Psoas muscle (tissue), 7 donors: ENCODE measurements at regions not wholly inside any gene's neighbourhood (a gene's known extent, or its start where the extent isn't known, plus 50 kb on each side); places are given as distances from the start of the nearest gene placed in this dataset.
"Not testable (repeated sequence)": the region's sequence is repeated elsewhere in the genome, so short reads cannot be mapped to it uniquely, and the experiment has no call there.

Experiments
- ATAC-seq, 4 donors: fragments of 200-7000 bp; cut with Tn5 transposase; one replicate each; pipeline ENCODE4 v1.9.1; 2020; ENCODE audit warnings: moderate library complexity in 3 of 4, mild to moderate bottlenecking in 2 of 4
- DNase-seq, 2 donors: peaks; one replicate each; pipeline ENCODE4 v3.0.0-alpha.2; 2020
- H3K27ac ChIP-seq: fragments of 200-600 bp; one replicate; pipeline ENCODE4 v1.8.0; 2022
- H3K27me3 ChIP-seq, 3 donors: fragments of 200-600 bp in 1 of 3; one replicate each; pipeline versions ENCODE4 v1.6.1 to v1.8.0; 2013 to 2022; ENCODE audit warnings: low read length in 2 of 3, mild to moderate bottlenecking in 2 of 3, moderate library complexity in 1 of 3; ENCODE audit not compliant: insufficient read depth in 3 of 3
- H3K36me3 ChIP-seq, 2 donors: fragments of 200-600 bp in 1 of 2; one replicate each; pipeline versions ENCODE4 v1.6.1 to v1.8.0; 2013 to 2022; ENCODE audit warnings: low read depth in 1 of 2, mild to moderate bottlenecking in 1 of 2, moderate library complexity in 1 of 2; ENCODE audit not compliant: insufficient read depth in 1 of 2
- H3K4me1 ChIP-seq: fragments of 200-600 bp; one replicate; pipeline ENCODE4 v1.8.0; 2022
- H3K4me3 ChIP-seq: fragments of 200-600 bp; one replicate; pipeline ENCODE4 v1.8.0; 2022; ENCODE audit warnings: mild to moderate bottlenecking
- H3K9me3 ChIP-seq: fragments of 200-600 bp; one replicate; pipeline ENCODE4 v1.8.0; 2022
- WGBS, 3 donors: extraction: QIAGEN DNeasy Blood & Tissue Kit; methylation state at CpG; one replicate each; pipeline versions ENCODE4 v1.1.6 to v1.1.7; 2013; 5-methylcytosine and 5-hydroxymethylcytosine counted together
- intact Hi-C, 2 donors: fragments of 100-400 bp; cut with DNase I; formaldehyde crosslinking; loops; one replicate each; pipeline versions ENCODE4 v1.11.0 to v1.14.2; 2022
- TF ChIP-seq, protein P1 (sequence below): fragments of 200-600 bp; IDR thresholded peaks from one replicate; pipeline ENCODE4 v1.8.0; 2022; ENCODE audit warnings: antibody characterized with exemption
- donor health status: healthy with polysubstance abuse.
- donor health status: DM: no; HTN: no; CAD: no; lungs with moderate emphysema.
- donor health status: Bipolar disorder and iron deficiency.
- donor health status: healthy.
- donor health status: DM: yes; HTN: yes; CAD: no.
- donor health status: DM: no; HTN: no; CAD: no.
- donor health status: DM: yes; HTN: yes; CAD: no.

DNA sequence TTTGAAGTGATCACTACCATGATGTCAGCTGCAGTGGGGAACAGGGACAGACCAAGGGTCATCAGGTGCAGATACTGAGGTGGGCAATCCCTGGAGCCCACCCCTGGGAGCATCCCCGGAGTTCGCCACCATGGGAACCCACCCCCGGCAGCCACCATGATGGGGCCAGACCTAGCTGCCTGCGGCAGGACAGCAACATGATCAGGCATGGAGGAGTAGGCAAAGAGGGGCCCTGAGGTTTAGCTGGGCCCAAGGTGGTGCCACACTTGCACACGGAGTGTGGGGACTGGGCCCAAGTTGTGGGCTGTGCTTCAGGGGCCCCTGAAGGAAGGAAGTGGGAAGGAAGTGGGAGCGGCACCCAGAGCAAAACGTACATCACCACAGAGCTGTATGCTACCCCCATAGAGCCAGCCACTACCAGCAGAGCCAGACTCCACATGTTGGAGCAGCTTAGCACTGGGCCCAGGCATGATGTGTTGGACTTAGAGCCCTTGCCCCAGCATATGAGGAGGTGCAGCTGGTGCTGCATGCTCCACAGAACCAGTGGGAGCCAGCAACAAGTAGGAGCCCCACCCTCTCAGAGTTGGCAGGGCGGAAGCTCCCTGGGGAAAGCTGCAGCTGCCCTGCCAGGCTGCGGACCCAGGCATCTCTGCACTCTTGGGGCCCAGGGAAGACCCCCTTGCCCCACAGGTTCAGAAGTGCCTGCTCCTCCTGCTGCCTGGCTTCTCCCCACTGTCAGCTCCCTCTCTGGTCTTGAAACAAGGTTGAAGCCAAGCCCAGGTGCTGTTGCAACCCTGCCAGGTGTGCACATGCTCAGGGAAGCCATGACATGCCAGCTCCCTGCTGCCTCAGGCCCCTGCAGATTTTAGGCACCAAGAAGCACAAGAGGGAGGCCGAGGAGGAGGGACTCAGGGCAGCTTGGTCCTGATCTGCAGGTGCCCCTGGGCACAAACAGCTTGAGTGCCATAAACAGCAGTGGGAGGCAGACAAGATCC is 515.3 kb downstream of the ZBBX start:
- ATAC-seq = no peak
- H3K9me3 ChIP-seq = no peaks in the 10 kb centered on the region
- intact Hi-C loops = no loop called here
- no peak for DNase-seq
- WGBS, 3 donors = 82 to 85% (median 84%) methylated on average over 9 to 10 of the region's 10 CpGs
- H3K4me3 ChIP-seq = no peak overlapping the region
- H3K27me3 ChIP-seq = no peaks in the 10 kb centered on the region
- no peak overlapping the region for H3K27ac ChIP-seq
- no peaks in the 10 kb centered on the region for H3K4me1 ChIP-seq
- TF ChIP-seq, protein P1, sequence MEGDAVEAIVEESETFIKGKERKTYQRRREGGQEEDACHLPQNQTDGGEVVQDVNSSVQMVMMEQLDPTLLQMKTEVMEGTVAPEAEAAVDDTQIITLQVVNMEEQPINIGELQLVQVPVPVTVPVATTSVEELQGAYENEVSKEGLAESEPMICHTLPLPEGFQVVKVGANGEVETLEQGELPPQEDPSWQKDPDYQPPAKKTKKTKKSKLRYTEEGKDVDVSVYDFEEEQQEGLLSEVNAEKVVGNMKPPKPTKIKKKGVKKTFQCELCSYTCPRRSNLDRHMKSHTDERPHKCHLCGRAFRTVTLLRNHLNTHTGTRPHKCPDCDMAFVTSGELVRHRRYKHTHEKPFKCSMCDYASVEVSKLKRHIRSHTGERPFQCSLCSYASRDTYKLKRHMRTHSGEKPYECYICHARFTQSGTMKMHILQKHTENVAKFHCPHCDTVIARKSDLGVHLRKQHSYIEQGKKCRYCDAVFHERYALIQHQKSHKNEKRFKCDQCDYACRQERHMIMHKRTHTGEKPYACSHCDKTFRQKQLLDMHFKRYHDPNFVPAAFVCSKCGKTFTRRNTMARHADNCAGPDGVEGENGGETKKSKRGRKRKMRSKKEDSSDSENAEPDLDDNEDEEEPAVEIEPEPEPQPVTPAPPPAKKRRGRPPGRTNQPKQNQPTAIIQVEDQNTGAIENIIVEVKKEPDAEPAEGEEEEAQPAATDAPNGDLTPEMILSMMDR = no peak
- H3K36me3 ChIP-seq = no peaks in the 10 kb centered on the region

DNA sequence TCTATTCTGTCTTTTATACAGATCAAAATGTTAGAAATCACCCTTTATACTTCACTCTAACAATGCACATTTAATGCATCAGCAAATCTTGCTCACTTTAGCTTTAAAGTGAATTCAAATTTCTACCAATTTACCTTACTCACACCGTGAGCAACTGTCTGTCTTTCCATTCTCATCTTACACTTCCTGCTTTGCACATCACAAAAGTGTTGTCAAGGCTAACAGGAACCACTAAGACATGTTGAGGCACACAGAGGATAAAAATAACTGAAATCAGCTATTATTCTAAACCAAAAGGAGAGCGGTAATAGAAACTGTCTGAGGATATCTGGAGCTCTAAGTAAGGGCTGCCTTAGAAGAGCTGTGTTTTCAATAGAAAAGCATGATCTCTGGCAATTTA is 519.9 kb downstream of the ZBBX start:
- ATAC-seq (no peak), DNase-seq (no peak)
- no peaks in the 10 kb centered on the region for H3K9me3 ChIP-seq
- no peaks in the 10 kb centered on the region for H3K36me3 ChIP-seq
- no peaks in the 10 kb centered on the region for H3K4me1 ChIP-seq
- intact Hi-C loops = no loop called here
- no peak overlapping the region for H3K27ac ChIP-seq
- 64 to 73% (median 72%) methylated on average over 2 of the region's 2 CpGs for WGBS, 3 donors
- TF ChIP-seq, protein P1 = no peak
- H3K4me3 ChIP-seq = no peak overlapping the region
- no peaks in the 10 kb centered on the region for H3K27me3 ChIP-seq

DNA sequence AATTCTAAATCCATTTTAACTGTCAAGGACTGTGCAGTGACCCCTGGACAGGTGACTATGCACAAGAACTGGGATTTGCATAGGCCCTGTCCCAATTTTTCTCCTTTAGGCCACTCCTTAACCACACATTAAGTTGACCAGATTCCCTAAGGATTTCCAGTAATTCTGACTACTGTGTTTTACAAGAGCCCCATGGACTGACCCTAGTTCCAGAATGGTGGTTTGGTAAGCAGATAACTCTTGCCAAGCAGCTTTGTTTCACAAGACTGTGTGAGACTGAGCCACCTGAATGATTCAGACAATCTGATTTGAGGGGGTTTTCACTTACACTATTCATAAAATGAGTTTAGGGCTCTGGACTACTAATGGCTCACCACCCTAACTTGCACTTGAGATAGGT is 535.8 kb downstream of the ZBBX start:
- Histone ChIP-seq H3K9me3 (no peaks in the 10 kb centered on the region), H3K4me1 (no peaks in the 10 kb centered on the region), H3K27ac (no peak overlapping the region), H3K27me3 (no peaks in the 10 kb centered on the region), H3K4me3 (no peak overlapping the region), H3K36me3 (no peaks in the 10 kb centered on the region)
- intact Hi-C loops = no loop called here
- DNase-seq = no peak
- ATAC-seq = no peak
- TF ChIP-seq, protein P1 = no peak

DNA sequence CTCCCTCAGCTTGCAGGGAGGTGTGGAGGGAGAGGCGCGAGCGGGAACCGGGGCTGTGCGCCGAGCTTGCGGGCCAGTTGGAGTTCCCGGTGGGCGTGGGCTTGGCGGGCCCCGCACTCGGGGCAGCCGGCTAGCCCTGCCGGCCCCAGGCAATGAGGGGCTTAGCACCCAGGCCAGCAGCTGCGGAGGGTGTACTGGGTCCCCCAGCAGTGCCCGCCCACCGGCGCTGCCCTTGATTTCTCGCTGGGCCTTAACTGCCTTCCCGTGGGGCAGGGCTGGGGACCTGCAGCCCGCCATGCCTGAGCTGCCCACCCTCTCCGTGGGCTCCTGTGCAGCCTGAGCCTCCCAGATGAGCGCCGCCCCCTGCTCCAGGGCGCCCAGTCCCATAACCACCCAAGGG is 537.3 kb downstream of the ZBBX start:
- H3K4me3 ChIP-seq, H3K27me3 ChIP-seq, H3K36me3 ChIP-seq, ATAC-seq, H3K4me1 ChIP-seq, H3K9me3 ChIP-seq, intact Hi-C loops, DNase-seq, H3K27ac ChIP-seq: not testable (repeated sequence)
- WGBS, 3 donors = 93 to 95% (median 95%) methylated on average over 20 to 25 of the region's 25 CpGs

DNA sequence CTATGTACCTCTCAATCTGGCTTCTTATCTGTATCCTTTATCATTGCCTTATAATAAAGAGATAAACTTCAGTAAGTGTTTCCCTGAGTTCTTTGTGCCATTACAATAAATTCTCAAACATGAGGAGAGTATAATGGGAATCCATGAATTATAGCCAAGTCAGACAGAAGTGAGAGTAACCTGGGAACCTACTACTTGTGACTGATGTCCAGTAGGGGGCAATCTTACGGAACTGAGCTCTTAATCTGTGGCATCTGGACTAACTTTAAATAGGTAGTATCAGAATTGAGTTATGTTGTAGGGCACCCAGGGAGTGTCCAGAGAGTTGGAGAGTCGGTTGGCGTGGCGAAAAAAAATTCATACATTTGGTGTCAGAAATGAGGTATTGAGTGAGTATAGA is 542.6 kb downstream of the ZBBX start:
- intact Hi-C loops = no loop called here

More for the DNA sequence above, 542.6 kb downstream of the ZBBX start:
- ATAC-seq (no peak), DNase-seq (no peak)
- Histone ChIP-seq H3K4me3 (no peak overlapping the region), H3K9me3 (no peaks in the 10 kb centered on the region), H3K27ac (no peak overlapping the region), H3K27me3 (no peaks in the 10 kb centered on the region), H3K36me3 (no peaks in the 10 kb centered on the region), H3K4me1 (no peaks in the 10 kb centered on the region)
- 68 to 81% (median 71%) methylated on average over 4 of the region's 4 CpGs for WGBS, 3 donors
- TF ChIP-seq, protein P1 = peak; percentile 12
